ENCODE measurements at regions not wholly inside any gene's neighbourhood (a gene's known extent, or its start where the extent isn't known, plus 50 kb on each side); places are given as distances from the start of the nearest gene placed in this dataset.

- no peak for TF ChIP-seq CTCF (conservative IDR thresholded peaks at IDR 0.05; ENCODE audit: low read depth, low read length)
- no peak overlapping the region for H3K4me3 ChIP-seq (ENCODE audit: low read length)
- no peak for DNase-seq (ENCODE audit: low read depth)
Measured at GRCh38 chr10:44202952-44203351, 181.9 kb downstream of the CXCL12 start.

- no peak overlapping the region for H3K4me3 ChIP-seq (ENCODE audit: low read length)
- DNase-seq (ENCODE audit: low read depth), result no peak
Measured at GRCh38 chr10:44201656-44202055, 183.2 kb downstream of the CXCL12 start.

GRCh38 chr10:44201011-44201410, 183.9 kb downstream of the CXCL12 start:
- no peak overlapping the region for H3K4me3 ChIP-seq (ENCODE audit: low read length)
- TF ChIP-seq CTCF (conservative IDR thresholded peaks at IDR 0.05; ENCODE audit: low read depth, low read length), result no peak
- no peak for DNase-seq (ENCODE audit: low read depth)

More at GRCh38 chr10:44201656-44202055, 183.2 kb downstream of the CXCL12 start:
- TF ChIP-seq CTCF (conservative IDR thresholded peaks at IDR 0.05; ENCODE audit: low read depth, low read length), result no peak

GRCh38 chr10:44199991-44200655, 184.8 kb downstream of the CXCL12 start:
- no peak overlapping the region for H3K4me3 ChIP-seq (ENCODE audit: low read length)
- DNase-seq (ENCODE audit: low read depth), result no peak
- no peak for TF ChIP-seq CTCF (conservative IDR thresholded peaks at IDR 0.05; ENCODE audit: low read depth, low read length)

GRCh38 chr10:44199267-44199666, 185.6 kb downstream of the CXCL12 start:
- TF ChIP-seq CTCF (conservative IDR thresholded peaks at IDR 0.05; ENCODE audit: low read depth, low read length), result no peak
- DNase-seq (ENCODE audit: low read depth), result no peak
- H3K4me3 ChIP-seq (ENCODE audit: low read length), result no peak overlapping the region

- no peak for TF ChIP-seq CTCF (conservative IDR thresholded peaks at IDR 0.05; ENCODE audit: low read depth, low read length)
- H3K4me3 ChIP-seq (ENCODE audit: low read length), result no peak overlapping the region
- DNase-seq (ENCODE audit: low read depth), result no peak
Measured at GRCh38 chr10:44198780-44199097, 186.2 kb downstream of the CXCL12 start.

GRCh38 chr10:44198096-44198779, 186.7 kb downstream of the CXCL12 start:
- no peak for DNase-seq (ENCODE audit: low read depth)
- no peak for TF ChIP-seq CTCF (conservative IDR thresholded peaks at IDR 0.05; ENCODE audit: low read depth, low read length)
- no peak overlapping the region for H3K4me3 ChIP-seq (ENCODE audit: low read length)
